Parathyroid adenoma (tissue), 2 donors: ENCODE measurements at regions not wholly inside any gene's neighbourhood (a gene's known extent, or its start where the extent isn't known, plus 50 kb on each side); places are given as distances from the start of the nearest gene placed in this dataset.
"Not testable (repeated sequence)": the region's sequence is repeated elsewhere in the genome, so short reads cannot be mapped to it uniquely, and the experiment has no call there.

ENCODE experiments used
- H2AFZ ChIP-seq: fragments of 300-600 bp; sonication (generic); one replicate; pipeline ENCODE4 v1.7.0; 2017; ENCODE audit warnings: antibody characterized with exemption, mild to moderate bottlenecking
- H3K27ac ChIP-seq: fragments of 300-600 bp; sonication (generic); one replicate; pipeline ENCODE4 v1.7.0; 2017
- H3K27me3 ChIP-seq: fragments of 300-600 bp; sonication (generic); one replicate; pipeline ENCODE4 v1.7.0; 2017; ENCODE audit warnings: low read length; ENCODE audit not compliant: control insufficient read depth, insufficient read depth
- H3K36me3 ChIP-seq: fragments of 300-600 bp; sonication (generic); one replicate; pipeline ENCODE4 v1.7.0; 2017; ENCODE audit warnings: low read length; ENCODE audit not compliant: control insufficient read depth, insufficient read depth
- H3K4me1 ChIP-seq: fragments of 300-600 bp; sonication (generic); one replicate; pipeline ENCODE4 v1.7.0; 2017; ENCODE audit warnings: control low read depth
- H3K4me2 ChIP-seq: fragments of 300-600 bp; sonication (generic); one replicate; pipeline ENCODE4 v1.7.0; 2017; ENCODE audit warnings: low read length
- H3K4me3 ChIP-seq: fragments of 300-600 bp; sonication (generic); one replicate; pipeline ENCODE4 v1.7.0; 2017; ENCODE audit warnings: low read depth, low read length
- H3K79me2 ChIP-seq: fragments of 300-600 bp; sonication (generic); one replicate; pipeline ENCODE4 v1.7.0; 2017; ENCODE audit warnings: control low read depth
- H3K9ac ChIP-seq: fragments of 300-600 bp; sonication (generic); one replicate; pipeline ENCODE4 v1.7.0; 2017; ENCODE audit warnings: mild to moderate bottlenecking
- H3K9me3 ChIP-seq: fragments of 300-600 bp; sonication (generic); one replicate; pipeline ENCODE4 v1.7.0; 2017; ENCODE audit warnings: low read length; ENCODE audit not compliant: control insufficient read depth
- CTCF ChIP-seq: fragments of 300-600 bp; sonication (generic); IDR thresholded peaks from one replicate; pipeline ENCODE4 v1.7.0; 2017; ENCODE audit warnings: antibody characterized with exemption, mild to moderate bottlenecking
- donor health status: primary hyperparathyroidism.

GRCh38 chr6:144405163-144405562 is 120.0 kb downstream of the UTRN start:
- no peak overlapping the region for H3K27ac ChIP-seq
- H3K4me2 ChIP-seq: no peak overlapping the region
- no peak overlapping the region for H3K9ac ChIP-seq
- H3K9me3 ChIP-seq: no peaks in the 10 kb centered on the region
- TF ChIP-seq CTCF: no peak
- H3K36me3 ChIP-seq: no peaks in the 10 kb centered on the region
- H3K27me3 ChIP-seq: no peaks in the 10 kb centered on the region
- H3K4me1 ChIP-seq: peaks cover 3% of the 10 kb centered on the region
- H2AFZ ChIP-seq: no peak overlapping the region
- H3K79me2 ChIP-seq: peaks cover 34% of the 10 kb centered on the region
- H3K4me3 ChIP-seq: no peak overlapping the region

DNA sequence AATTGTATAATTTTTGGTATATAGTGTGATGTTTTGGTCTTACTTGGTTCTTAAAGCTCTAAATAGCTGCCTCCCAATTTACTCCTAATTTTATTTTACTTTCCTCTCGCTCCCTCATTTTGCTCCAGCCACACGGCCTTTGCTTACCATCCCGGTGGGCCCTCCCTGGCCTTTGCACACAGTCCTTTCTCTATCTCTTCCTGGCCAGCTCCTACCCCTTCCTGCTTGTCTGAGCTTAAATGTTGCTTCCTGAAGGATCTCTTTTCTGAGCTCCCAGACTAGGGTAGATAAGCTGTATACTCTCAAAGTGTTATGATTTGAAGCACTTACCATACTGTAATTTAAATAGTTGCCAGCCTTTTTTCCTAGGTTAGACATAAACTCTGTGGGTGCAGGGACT is 121.7 kb downstream of the UTRN start:
- no peak overlapping the region for H3K9ac ChIP-seq
- no peak overlapping the region for H2AFZ ChIP-seq
- H3K4me1 ChIP-seq: peaks cover 6% of the 10 kb centered on the region
- no peak overlapping the region for H3K4me2 ChIP-seq
- H3K36me3 ChIP-seq: no peaks in the 10 kb centered on the region
- no peaks in the 10 kb centered on the region for H3K9me3 ChIP-seq
- TF ChIP-seq CTCF: no peak
- no peak overlapping the region for H3K27ac ChIP-seq
- H3K79me2 ChIP-seq: peaks cover 37% of the 10 kb centered on the region
- H3K4me3 ChIP-seq: no peak overlapping the region
- H3K27me3 ChIP-seq: no peaks in the 10 kb centered on the region

DNA sequence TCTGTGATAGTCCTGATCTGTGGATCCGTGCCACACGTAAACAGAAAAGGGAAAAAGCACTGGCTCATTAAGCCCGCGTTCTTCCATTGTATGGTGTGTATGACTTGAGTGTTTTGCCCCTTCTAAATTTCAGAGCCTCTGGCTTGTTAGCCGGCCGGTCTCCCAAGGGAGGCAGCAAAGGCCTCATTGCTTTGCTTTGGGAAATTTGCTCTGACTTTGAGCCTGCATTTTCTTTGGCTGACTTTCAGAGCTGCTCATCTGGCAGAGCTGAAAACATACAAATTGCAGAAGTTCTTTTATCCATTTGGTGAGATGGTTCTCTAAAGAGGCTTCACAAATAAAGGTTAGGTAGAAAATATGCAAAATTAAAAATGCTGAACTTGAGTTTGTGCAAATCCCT is 123.0 kb downstream of the UTRN start:
- Histone ChIP-seq H3K4me3 (no peak overlapping the region), H3K36me3 (no peaks in the 10 kb centered on the region), H3K4me2 (no peak overlapping the region), H3K79me2 (peaks cover 32% of the 10 kb centered on the region), H3K9me3 (no peaks in the 10 kb centered on the region), H3K27me3 (no peaks in the 10 kb centered on the region), H3K27ac (no peak overlapping the region), H2AFZ (no peak overlapping the region), H3K9ac (no peak overlapping the region), H3K4me1 (peaks cover 12% of the 10 kb centered on the region)
- TF ChIP-seq CTCF: no peak

- peaks cover 12% of the 10 kb centered on the region for H3K4me1 ChIP-seq
- H3K9me3 ChIP-seq: no peaks in the 10 kb centered on the region
- no peaks in the 10 kb centered on the region for H3K36me3 ChIP-seq
- H3K4me2 ChIP-seq: no peak overlapping the region
- H3K27me3 ChIP-seq: no peaks in the 10 kb centered on the region
- peaks cover 37% of the 10 kb centered on the region for H3K79me2 ChIP-seq
- TF ChIP-seq CTCF: no peak
- no peak overlapping the region for H3K27ac ChIP-seq
- no peak overlapping the region for H2AFZ ChIP-seq
- H3K9ac ChIP-seq: no peak overlapping the region
- no peak overlapping the region for H3K4me3 ChIP-seq
Measured at GRCh38 chr6:144410059-144410458, 124.9 kb downstream of the UTRN start.

DNA sequence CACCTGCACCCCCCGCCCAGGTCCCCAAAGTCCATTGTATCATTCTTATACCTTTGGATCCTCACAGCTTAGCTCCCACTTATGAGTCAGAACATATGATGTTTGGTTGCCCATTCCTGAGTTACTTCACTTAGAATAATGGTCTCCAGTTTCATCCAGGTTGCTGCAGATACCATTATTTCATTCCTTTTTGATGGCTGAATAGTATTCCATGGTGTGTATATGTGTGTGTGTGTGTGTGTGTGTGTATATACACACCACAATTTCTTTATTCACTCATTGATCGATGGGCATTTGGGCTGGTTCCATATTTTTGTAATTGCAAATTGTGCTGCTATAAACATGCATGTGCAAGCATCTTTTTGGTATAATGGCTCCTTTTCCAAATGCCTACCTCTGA is 125.4 kb downstream of the UTRN start:
- peaks cover 12% of the 10 kb centered on the region for H3K4me1 ChIP-seq
- H3K27me3 ChIP-seq, H3K4me3 ChIP-seq, H3K27ac ChIP-seq, H3K4me2 ChIP-seq, H2AFZ ChIP-seq, H3K36me3 ChIP-seq, H3K9me3 ChIP-seq, H3K9ac ChIP-seq: not testable (repeated sequence)
- peaks cover 33% of the 10 kb centered on the region for H3K79me2 ChIP-seq
